Endometrium (tissue), 2 donors: ENCODE measurements at regions not wholly inside any gene's neighbourhood (a gene's known extent, or its start where the extent isn't known, plus 50 kb on each side); places are given as distances from the start of the nearest gene placed in this dataset.

Experiments
- FAIRE-seq: peaks from 2 replicates; lab custom pipeline; 2012; peaks lifted over from hg19 to GRCh38; lab: Jason Lieb, UNC
- donor health status: control.
- donor health status: control.

- no peak for FAIRE-seq
These were observed 331.1 kb upstream of the B3GAT1 start for GRCh38 chr11:134742956-134743819.

GRCh38 chr11:134742224-134742612 lies 330.2 kb upstream of the B3GAT1 start:
- no peak for FAIRE-seq

- no peak for FAIRE-seq
These were observed 329.6 kb upstream of the B3GAT1 start for GRCh38 chr11:134741453-134742223.

GRCh38 chr11:134740590-134741261 lies 328.7 kb upstream of the B3GAT1 start:
- FAIRE-seq = no peak

DNA sequence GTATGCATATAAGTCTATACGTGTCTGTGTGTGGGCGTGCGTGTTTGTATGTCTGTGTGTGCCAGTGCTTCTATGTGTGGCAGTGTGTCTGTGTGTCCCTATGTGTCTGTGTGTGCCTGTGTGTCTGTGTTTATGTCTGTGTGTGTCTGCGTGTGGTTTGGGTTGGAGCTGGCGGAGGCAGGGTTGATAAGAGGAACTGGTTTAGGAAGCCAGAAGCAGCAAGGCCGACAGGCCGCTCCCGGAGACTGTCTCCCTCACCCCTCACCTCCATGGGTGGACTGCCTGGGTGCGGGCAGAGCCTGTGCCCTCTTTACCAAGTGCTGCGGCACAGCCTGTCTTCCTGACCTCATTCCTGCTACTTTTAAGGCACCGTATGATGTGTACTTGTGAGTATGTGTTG lies 327.1 kb upstream of the B3GAT1 start:
- no peak for FAIRE-seq

DNA sequence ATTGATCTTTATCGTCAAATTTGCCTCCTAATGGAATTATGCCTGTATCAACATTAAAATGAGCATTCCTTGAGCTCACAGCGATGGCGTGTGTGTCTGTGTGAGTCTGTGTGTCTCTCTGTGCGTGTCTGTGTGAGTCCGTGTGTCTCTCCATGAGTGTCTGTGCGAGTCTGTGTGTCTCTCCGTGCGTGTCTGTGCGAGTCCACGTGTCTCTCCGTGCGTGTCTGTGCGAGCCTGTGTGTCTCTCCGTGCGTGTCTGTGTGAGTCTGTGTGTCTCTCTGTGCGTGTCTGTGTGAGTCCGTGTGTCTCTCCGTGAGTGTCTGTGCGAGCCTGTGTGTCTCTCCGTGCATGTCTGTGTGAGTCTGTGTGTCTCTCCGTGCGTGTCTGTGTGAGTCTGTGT lies 326.5 kb upstream of the B3GAT1 start:
- no peak for FAIRE-seq

GRCh38 chr11:134737563-134738510 lies 325.8 kb upstream of the B3GAT1 start:
- no peak for FAIRE-seq

GRCh38 chr11:134736251-134736947 lies 324.4 kb upstream of the B3GAT1 start:
- FAIRE-seq = no peak

- no peak for FAIRE-seq
These were observed 322.9 kb upstream of the B3GAT1 start for GRCh38 chr11:134734894-134735293.

DNA sequence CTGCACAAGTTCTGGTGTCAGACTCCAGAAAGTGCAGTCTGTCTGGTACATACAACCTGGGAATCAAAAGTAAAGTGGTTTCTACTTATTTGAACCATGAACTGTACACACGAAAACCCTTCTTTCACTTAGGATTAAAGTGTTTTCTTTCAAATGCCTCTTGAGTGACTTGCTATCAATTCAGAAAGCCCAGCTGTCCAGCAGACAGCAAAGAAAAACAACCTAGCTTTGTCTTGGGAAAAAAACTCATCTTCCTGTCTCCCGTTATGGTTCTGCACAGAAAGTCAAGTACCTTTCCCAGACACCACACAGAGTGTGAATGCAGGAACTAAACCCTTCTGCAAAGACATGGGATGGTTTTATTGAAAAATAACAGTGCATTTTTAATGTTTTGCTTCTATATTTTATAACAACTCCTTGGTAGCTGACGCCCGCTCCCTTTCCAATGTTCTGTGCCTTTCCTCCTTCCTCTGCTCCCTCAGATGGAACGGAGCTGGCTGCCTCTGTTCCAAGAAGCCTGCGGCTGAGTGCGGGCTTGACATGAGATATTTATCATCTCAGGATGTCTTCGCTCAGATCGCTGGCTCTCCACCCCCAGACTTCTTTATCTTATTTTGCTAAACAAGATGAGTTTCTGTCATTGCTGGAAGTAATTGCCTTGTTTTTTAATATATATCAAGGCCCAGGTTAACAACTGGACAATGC lies 322.3 kb upstream of the B3GAT1 start:
- FAIRE-seq = no peak

DNA sequence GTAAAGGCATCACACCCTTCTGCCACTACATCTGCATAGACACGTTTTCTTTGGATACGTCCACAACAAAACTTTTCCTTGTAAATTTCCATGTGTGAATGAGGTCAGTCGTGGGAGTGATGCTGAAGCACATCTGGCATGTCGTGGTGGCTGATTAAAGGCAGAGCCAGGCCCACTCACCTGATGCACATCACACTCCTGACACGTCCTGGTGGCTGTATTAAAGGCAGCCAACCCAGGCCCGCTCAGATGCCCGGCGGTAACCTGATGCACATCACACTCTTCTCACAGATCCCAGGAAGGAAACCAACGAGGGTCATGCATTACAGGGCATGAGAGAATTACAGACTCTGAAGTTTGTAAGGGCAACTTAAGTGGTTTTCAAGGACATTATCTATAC lies 321.6 kb upstream of the B3GAT1 start:
- FAIRE-seq = no peak

- no peak for FAIRE-seq
These were observed 319.3 kb upstream of the B3GAT1 start for GRCh38 chr11:134731213-134731961.

- FAIRE-seq = no peak
These were observed 318.6 kb upstream of the B3GAT1 start for GRCh38 chr11:134730561-134731212.

- no peak for FAIRE-seq
These were observed 318.1 kb upstream of the B3GAT1 start for GRCh38 chr11:134730101-134730500.

DNA sequence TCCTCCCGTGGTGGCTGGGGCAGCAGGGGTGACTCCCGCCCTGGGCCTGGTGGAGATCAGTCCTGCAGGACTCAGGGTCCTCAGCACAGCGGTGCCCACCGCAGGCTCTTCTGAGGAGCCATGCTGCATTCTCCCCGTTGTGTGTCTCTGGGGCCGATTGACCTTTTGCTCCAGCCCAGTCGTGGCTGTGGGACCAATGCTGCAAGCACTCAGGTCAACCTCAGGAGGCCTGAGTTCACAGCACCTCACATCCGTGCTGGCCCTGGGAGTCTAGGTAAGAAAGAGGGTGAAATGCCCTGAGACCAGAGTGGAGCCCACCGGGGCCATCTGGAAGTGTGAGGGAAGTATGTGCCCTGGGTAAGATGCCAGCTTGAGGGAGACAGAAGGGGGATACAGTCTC lies 316.1 kb upstream of the B3GAT1 start:
- FAIRE-seq = no peak

GRCh38 chr11:134727636-134728035 lies 315.6 kb upstream of the B3GAT1 start:
- FAIRE-seq = no peak

GRCh38 chr11:134727204-134727603 lies 315.2 kb upstream of the B3GAT1 start:
- no peak for FAIRE-seq

DNA sequence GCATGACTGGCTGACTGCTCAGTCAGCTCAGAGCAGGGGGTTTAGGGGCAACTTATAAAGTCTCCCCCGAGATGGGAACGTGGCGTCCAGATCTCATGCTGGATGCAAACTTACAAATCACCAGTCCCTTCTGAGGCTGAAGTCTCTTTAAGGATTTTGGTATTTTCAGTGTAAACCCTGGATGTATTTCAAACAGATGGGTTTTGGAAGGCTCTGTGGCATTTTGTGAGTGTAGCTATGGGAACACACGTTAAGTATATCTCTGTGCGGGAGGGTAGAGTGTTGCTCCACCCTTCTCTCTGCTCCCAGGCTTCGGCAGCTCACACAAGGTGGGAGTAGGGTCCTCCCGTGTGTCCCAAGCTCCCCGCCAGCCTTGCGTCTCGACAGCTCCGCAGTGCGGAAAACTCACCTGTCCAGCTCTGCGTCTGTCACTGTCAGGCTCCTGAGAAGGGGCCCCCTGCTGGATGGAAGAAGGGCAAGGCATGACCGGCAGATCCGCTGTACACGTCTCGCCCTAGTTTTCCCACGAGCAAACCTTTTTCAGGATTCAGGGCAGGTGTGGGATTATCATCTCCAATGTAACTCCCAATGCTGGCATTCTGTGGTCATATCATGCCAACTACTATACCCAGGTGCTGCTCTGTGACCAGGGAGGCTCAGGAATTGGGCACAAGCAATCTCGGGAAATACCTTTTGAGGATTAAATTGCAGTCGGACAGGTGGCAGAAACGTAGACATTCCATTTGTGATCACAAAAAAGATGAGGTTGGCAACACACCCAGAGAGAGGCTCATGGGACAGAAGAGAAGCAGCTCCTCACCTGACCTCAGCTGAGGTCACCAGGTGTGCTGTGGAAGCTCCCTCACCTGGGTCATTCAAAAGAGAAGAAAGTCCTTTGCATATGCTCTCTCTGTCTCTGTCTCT lies 313.9 kb upstream of the B3GAT1 start:
- FAIRE-seq = no peak
